Omental fat pad (tissue), 3 donors: ENCODE measurements at regions not wholly inside any gene's neighbourhood (a gene's known extent, or its start where the extent isn't known, plus 50 kb on each side); places are given as distances from the start of the nearest gene placed in this dataset.

Experiments used
- ATAC-seq: fragments of 150-250 bp; one replicate; pipeline ENCODE4 v1.9.1; 2016; ENCODE audit warnings: mild to moderate bottlenecking, moderate library complexity; ENCODE audit not compliant: low FRiP score
- DNase-seq: peaks from one replicate; pipeline ENCODE4 v3.0.0-alpha.2; 2019; ENCODE audit warnings: low spot score
- TF ChIP-seq, protein P1 (sequence below), 3 donors: fragments of 450-650 bp; IDR thresholded peaks; one replicate each; pipeline ENCODE4 v1.5.1; 2016 to 2017; ENCODE audit warnings: antibody characterized with exemption in 3 of 3, mild to moderate bottlenecking in 3 of 3, moderate library complexity in 2 of 3

DNA sequence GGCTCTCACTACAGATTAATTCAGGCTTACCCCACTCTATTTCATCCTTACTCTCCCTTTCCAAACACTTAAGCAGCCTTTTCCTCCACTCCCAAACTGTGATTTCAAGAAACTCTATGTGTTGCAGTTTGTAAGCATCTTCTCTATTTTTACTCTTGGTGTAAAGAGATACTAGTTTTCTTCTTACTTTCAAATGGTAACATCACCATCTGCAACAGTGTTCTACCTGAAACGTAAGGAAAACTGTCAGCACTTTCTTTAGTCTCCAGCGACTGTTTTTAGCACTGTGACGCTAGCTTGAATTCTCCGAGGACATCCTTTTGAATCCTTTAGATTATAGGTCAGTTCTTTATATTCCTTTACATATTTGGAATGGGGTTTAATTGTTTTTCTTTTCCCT lies 335.2 kb downstream of the PDGFC start:
- TF ChIP-seq, protein P1, sequence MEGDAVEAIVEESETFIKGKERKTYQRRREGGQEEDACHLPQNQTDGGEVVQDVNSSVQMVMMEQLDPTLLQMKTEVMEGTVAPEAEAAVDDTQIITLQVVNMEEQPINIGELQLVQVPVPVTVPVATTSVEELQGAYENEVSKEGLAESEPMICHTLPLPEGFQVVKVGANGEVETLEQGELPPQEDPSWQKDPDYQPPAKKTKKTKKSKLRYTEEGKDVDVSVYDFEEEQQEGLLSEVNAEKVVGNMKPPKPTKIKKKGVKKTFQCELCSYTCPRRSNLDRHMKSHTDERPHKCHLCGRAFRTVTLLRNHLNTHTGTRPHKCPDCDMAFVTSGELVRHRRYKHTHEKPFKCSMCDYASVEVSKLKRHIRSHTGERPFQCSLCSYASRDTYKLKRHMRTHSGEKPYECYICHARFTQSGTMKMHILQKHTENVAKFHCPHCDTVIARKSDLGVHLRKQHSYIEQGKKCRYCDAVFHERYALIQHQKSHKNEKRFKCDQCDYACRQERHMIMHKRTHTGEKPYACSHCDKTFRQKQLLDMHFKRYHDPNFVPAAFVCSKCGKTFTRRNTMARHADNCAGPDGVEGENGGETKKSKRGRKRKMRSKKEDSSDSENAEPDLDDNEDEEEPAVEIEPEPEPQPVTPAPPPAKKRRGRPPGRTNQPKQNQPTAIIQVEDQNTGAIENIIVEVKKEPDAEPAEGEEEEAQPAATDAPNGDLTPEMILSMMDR (IDR thresholded peaks at IDR 0.05), result no peak
- no peak for ATAC-seq
- DNase-seq, result no peak

DNA sequence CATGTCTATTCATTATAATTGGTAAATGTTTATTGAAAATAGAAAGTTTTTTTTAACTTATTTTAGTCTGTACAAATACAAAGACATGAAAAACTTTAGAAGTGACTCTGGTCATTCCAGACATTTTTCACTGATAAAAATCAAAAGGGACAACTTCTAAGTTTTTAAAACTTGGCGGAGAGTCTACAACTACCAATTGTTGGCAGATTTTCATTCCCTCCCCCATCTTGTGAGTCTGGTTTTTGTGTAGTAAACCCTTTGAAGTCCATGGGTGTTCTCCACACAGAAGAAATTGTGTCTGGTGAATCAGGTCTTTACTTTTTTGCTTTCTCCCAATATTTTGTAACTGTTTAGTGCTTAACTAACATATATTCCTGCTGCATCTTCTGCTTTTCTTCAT lies 336.5 kb downstream of the PDGFC start:
- TF ChIP-seq, protein P1 (IDR thresholded peaks at IDR 0.05), result no peak
- no peak for ATAC-seq
- DNase-seq, result no peak

DNA sequence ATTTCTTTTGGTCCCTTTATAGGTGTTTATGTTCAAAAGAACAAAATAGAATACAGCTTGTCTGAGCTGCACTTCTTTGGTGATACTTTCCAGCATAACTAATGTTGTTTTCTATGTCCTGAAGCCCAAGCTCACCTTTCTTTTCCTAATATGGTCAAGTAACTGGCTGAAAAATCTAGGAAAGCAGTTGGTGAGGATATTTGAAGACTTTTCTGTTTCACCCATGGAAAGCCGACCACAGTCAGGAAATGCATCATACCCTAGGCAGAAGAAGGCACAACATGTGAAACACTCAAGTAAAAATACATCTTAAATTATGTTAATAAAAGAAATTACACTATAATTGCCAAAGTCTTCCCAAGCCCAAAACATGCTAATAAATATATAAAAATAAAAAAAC lies 337.0 kb downstream of the PDGFC start:
- ATAC-seq, result no peak

DNA sequence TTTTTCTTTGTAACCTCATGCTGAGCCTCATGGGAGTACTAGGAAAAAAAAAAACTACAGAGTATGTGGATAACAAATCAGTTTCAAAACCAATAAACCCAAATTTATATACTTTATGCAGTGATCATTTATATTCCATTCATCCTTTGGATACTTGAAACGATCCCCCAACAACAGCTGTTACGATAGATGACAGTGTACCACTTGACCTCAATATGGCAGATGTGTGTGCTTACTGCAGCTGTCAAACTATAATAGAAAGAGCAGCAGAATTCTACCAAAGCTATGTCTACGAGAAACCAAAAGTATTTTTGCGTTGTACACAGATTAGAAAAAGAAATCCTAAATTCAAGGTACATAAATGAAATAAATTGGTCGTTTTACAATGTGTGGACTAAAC lies 337.8 kb downstream of the PDGFC start:
- TF ChIP-seq, protein P1 (IDR thresholded peaks at IDR 0.05), result no peak
- no peak for DNase-seq

More for the DNA sequence above, 337.0 kb downstream of the PDGFC start:
- TF ChIP-seq, protein P1 (IDR thresholded peaks at IDR 0.05), result no peak
- no peak for DNase-seq

DNA sequence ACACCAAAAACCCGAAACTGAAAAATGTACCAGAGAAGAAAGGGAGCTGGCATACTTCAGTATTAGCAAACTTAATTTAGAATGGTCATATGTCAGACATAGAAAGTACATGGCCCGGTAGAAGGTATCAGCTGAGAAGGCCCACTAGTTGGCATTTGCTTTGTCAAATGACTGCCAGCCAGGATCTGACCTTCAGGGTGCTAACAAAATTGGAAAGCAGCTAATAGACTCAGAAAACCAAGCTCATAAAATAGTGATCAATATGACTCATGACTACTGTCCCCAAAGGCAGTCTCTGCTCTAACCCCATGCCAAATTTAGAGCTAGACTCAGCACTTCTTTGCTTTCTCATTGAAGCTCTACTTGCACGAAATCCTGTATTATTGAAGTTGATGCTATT lies 342.7 kb downstream of the PDGFC start:
- ATAC-seq (no peak), DNase-seq (no peak)
- TF ChIP-seq, protein P1 (IDR thresholded peaks at IDR 0.05), result no peak

More for the DNA sequence above, 337.8 kb downstream of the PDGFC start:
- no peak for ATAC-seq

DNA sequence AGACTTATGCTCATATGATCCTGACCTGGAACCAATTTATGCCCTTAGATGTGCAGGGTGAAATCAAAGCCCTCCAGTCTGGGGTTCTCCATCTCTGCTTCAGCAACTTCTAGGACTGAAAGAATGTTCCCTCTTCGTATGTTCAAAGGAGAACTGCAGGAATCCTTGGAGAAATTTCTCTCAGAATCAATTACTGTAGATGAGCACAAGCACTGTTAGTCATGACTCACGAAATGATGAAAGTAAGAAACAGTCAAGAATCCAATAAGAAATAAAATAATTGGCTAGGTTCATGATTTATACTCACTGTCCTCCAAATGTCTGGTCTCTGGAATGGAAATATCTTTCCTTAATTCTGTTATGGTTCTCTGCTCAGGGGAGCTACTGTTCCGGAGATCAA lies 348.2 kb downstream of the PDGFC start:
- DNase-seq (no peak), ATAC-seq (no peak)
- TF ChIP-seq, protein P1 (IDR thresholded peaks at IDR 0.05), result no peak

DNA sequence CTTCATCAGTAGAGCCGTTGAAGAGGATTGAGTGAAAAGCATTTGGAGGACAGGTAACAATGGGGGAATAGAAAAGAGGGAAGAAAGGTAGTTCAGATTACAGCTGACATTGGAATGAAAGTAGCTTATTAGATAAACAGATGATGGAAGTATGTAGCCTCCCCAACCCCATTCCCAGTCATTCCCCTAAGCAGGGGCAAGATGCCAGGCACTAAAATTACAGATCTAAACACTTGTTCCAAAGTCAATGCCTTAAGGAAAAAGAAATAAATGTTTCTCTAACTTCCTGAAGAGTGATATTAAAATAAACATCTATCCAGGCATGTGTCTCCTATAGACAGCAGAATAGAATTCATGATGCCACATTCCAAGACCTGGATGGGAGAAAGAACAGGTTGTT lies 350.8 kb downstream of the PDGFC start:
- ATAC-seq (no peak), DNase-seq (no peak)
- TF ChIP-seq, protein P1 (IDR thresholded peaks at IDR 0.05), result no peak
